Keratinocyte (primary cell): ENCODE measurements at regions not wholly inside any gene's neighbourhood (a gene's known extent, or its start where the extent isn't known, plus 50 kb on each side); places are given as distances from the start of the nearest gene placed in this dataset.

Experiments used
- DNase-seq: peaks from one replicate; pipeline ENCODE4 v3.0.0-alpha.2; 2011; ENCODE audit warnings: low read depth, missing footprints, low spot score
- FAIRE-seq: peaks from 2 replicates; lab custom pipeline; 2011; peaks lifted over from hg19 to GRCh38; lab: Jason Lieb, UNC
- H2AFZ ChIP-seq: 2 replicates; pipeline ENCODE4 v1.6.0; 2012; ENCODE audit warnings: low read length, control low read depth, inconsistent platforms; ENCODE audit not compliant: control insufficient read depth
- H3K27ac ChIP-seq: 2 replicates; pipeline ENCODE4 v1.5.1; 2011; ENCODE audit warnings: low read length; ENCODE audit not compliant: control insufficient read depth, insufficient read depth
- H3K27me3 ChIP-seq: 3 replicates; pipeline ENCODE4 v1.6.0; 2011; ENCODE audit warnings: low read length; ENCODE audit not compliant: control insufficient read depth, insufficient read depth; ENCODE audit errors: extremely low read depth
- H3K36me3 ChIP-seq, 2 experiments: 2 replicates in 1 of 2; 3 replicates in 1 of 2; pipeline ENCODE4 v1.5.1; 2011; ENCODE audit warnings: low read length in 2 of 2, mild to moderate bottlenecking in 1 of 2; ENCODE audit not compliant: control insufficient read depth in 2 of 2, insufficient read depth in 2 of 2; ENCODE audit errors: extremely low read depth in 1 of 2
- H3K4me1 ChIP-seq: 3 replicates; pipeline ENCODE4 v1.5.1; 2011; ENCODE audit warnings: low read length; ENCODE audit not compliant: control insufficient read depth, insufficient read depth; ENCODE audit errors: extremely low read depth
- H3K4me2 ChIP-seq: 3 replicates; pipeline ENCODE4 v1.6.0; 2011; ENCODE audit warnings: low read depth, low read length; ENCODE audit not compliant: control insufficient read depth, insufficient read depth; ENCODE audit errors: extremely low read depth
- H3K4me3 ChIP-seq, 3 experiments: fragments of 200-600 bp in 1 of 3; sonication (generic) in 1 of 3; 2 replicates in 2 of 3; 3 replicates in 1 of 3; pipeline ENCODE4 v1.5.1; 2011 to 2016; ENCODE audit warnings: low read length in 3 of 3, mild to moderate bottlenecking in 3 of 3, control low read depth in 2 of 3, inconsistent platforms in 1 of 3, low read depth in 1 of 3, mixed read lengths in 1 of 3, mixed run types in 1 of 3, moderate library complexity in 1 of 3; ENCODE audit not compliant: control insufficient read depth in 2 of 3, insufficient read depth in 2 of 3; ENCODE audit errors: extremely low read depth in 1 of 3
- H3K79me2 ChIP-seq: 2 replicates; pipeline ENCODE4 v1.6.0; 2012; ENCODE audit warnings: low read length; ENCODE audit not compliant: control insufficient read depth, insufficient read depth
- H3K9ac ChIP-seq: 3 replicates; pipeline ENCODE4 v1.6.0; 2011; ENCODE audit warnings: low read length; ENCODE audit not compliant: control insufficient read depth, insufficient read depth; ENCODE audit errors: extremely low read depth
- H3K9me1 ChIP-seq: 3 replicates; pipeline ENCODE4 v1.6.0; 2011; ENCODE audit warnings: low read length; ENCODE audit not compliant: control insufficient read depth, insufficient read depth; ENCODE audit errors: extremely low read depth
- H3K9me3 ChIP-seq: 2 replicates; pipeline ENCODE4 v1.5.1; 2012; ENCODE audit warnings: low read depth, low read length; ENCODE audit not compliant: control insufficient read depth
- H4K20me1 ChIP-seq: 3 replicates; pipeline ENCODE4 v1.6.0; 2011; ENCODE audit warnings: low read length; ENCODE audit not compliant: control insufficient read depth, insufficient read depth; ENCODE audit errors: extremely low read depth
- EZH2 ChIP-seq: IDR thresholded peaks from one replicate; pipeline ENCODE4 v1.6.1; 2012; ENCODE audit warnings: inconsistent platforms, mild to moderate bottlenecking, low read length, moderate library complexity
- dilution Hi-C: fragments of 300-500 bp; cut with MboI; formaldehyde crosslinking; loops from one replicate; pipeline ENCODE4 v1.7.0; 2020; ENCODE audit warnings: low sequenced_read_pairs; ENCODE audit not compliant: extremely low pct_ligation_motif_present
- TF ChIP-seq, protein P1 (sequence below), 3 experiments: IDR thresholded peaks in 1 of 3; conservative IDR thresholded peaks in 1 of 3; optimal IDR thresholded peaks in 1 of 3; 2 replicates in 2 of 3; 3 replicates in 1 of 3; pipeline versions ENCODE3 to v1.5.1; 2011; ENCODE audit warnings: low read length in 3 of 3, mild to moderate bottlenecking in 3 of 3, moderate library complexity in 2 of 3, control low read depth in 1 of 3, inconsistent platforms in 1 of 3; ENCODE audit not compliant: insufficient read depth in 2 of 3; ENCODE audit errors: extremely low read depth in 1 of 3

DNA sequence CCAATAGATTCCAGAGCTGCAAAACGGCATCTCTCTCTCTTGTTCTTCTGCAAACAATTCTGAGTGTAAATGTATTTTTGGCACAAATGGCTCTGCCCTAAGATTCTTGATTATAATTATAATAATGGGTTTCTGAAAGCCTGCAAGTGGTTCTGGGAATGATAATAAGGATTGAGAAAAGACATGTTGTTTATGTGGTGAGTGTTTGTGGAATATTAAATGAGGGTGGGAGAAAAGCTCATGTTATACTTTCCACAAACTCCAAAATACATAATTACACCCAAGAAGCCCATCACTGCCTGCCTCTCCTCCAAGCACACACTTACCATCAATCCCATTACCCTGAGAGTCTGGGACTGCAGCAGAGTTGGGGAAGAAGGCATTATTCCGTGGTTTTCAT, 460.0 kb upstream of the BRINP1 start:
- Histone ChIP-seq H3K27ac (no peak overlapping the region), H3K9me3 (no peaks in the 10 kb centered on the region), H3K4me3 (no peak overlapping the region), H3K9me1 (no peaks in the 10 kb centered on the region), H3K36me3 (no peaks in the 10 kb centered on the region), H3K4me2 (no peak overlapping the region), H3K9ac (no peak overlapping the region), H3K27me3 (no peaks in the 10 kb centered on the region), H3K79me2 (no peaks in the 10 kb centered on the region), H3K4me1 (no peaks in the 10 kb centered on the region), H2AFZ (no peak overlapping the region), H4K20me1 (no peaks in the 10 kb centered on the region)
- no peak for TF ChIP-seq EZH2
- TF ChIP-seq, protein P1, sequence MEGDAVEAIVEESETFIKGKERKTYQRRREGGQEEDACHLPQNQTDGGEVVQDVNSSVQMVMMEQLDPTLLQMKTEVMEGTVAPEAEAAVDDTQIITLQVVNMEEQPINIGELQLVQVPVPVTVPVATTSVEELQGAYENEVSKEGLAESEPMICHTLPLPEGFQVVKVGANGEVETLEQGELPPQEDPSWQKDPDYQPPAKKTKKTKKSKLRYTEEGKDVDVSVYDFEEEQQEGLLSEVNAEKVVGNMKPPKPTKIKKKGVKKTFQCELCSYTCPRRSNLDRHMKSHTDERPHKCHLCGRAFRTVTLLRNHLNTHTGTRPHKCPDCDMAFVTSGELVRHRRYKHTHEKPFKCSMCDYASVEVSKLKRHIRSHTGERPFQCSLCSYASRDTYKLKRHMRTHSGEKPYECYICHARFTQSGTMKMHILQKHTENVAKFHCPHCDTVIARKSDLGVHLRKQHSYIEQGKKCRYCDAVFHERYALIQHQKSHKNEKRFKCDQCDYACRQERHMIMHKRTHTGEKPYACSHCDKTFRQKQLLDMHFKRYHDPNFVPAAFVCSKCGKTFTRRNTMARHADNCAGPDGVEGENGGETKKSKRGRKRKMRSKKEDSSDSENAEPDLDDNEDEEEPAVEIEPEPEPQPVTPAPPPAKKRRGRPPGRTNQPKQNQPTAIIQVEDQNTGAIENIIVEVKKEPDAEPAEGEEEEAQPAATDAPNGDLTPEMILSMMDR (optimal IDR thresholded peaks at IDR 0.05 in 1 of 3, IDR thresholded peaks at IDR 0.05 in 1 of 3, conservative IDR thresholded peaks at IDR 0.05 in 1 of 3; ENCODE audit: extremely low read depth in 1 of 3, insufficient read depth in 2 of 3, low read length in 3 of 3), result no peak
- no peak for DNase-seq
- FAIRE-seq, result no peak
- dilution Hi-C loops, result no loop called here

GRCh38 chr9:119827526-119827925, 458.3 kb upstream of the BRINP1 start:
- H3K4me2 ChIP-seq, result no peak overlapping the region
- H3K4me3 ChIP-seq, result no peak overlapping the region
- DNase-seq, result no peak
- dilution Hi-C loops, result no loop called here
- no peaks in the 10 kb centered on the region for H3K9me1 ChIP-seq
- no peaks in the 10 kb centered on the region for H3K9me3 ChIP-seq
- no peaks in the 10 kb centered on the region for H3K79me2 ChIP-seq
- no peaks in the 10 kb centered on the region for H4K20me1 ChIP-seq
- no peaks in the 10 kb centered on the region for H3K4me1 ChIP-seq
- no peak for FAIRE-seq
- TF ChIP-seq, protein P1 (optimal IDR thresholded peaks at IDR 0.05 in 1 of 3, IDR thresholded peaks at IDR 0.05 in 1 of 3, conservative IDR thresholded peaks at IDR 0.05 in 1 of 3; ENCODE audit: extremely low read depth in 1 of 3, insufficient read depth in 2 of 3, low read length in 3 of 3), result no peak
- no peak for TF ChIP-seq EZH2
- H2AFZ ChIP-seq, result no peak overlapping the region
- H3K27ac ChIP-seq, result no peak overlapping the region
- no peaks in the 10 kb centered on the region for H3K27me3 ChIP-seq
- no peaks in the 10 kb centered on the region for H3K36me3 ChIP-seq
- H3K9ac ChIP-seq, result no peak overlapping the region
